Retinal pigment epithelial cell (primary cell): ENCODE measurements at regions not wholly inside any gene's neighbourhood (a gene's known extent, or its start where the extent isn't known, plus 50 kb on each side); places are given as distances from the start of the nearest gene placed in this dataset.
"Not testable (repeated sequence)": the region's sequence is repeated elsewhere in the genome, so short reads cannot be mapped to it uniquely, and the experiment has no call there.

Experiments
- DNase-seq: peaks from one replicate; pipeline ENCODE4 v3.0.0-alpha.2; 2010; ENCODE audit warnings: low read depth
- H3K4me3 ChIP-seq: 2 replicates; pipeline ENCODE4 v1.5.1; 2011; ENCODE audit warnings: mild to moderate bottlenecking, low read length, control low read depth, moderate library complexity
- CTCF ChIP-seq: conservative IDR thresholded peaks from 2 replicates; pipeline ENCODE4 v1.5.1; 2011; ENCODE audit warnings: low read depth, low read length, control low read depth, inconsistent platforms

GRCh38 chr6:48401016-48401415, 290.0 kb upstream of the PTCHD4 start:
- TF ChIP-seq CTCF = no peak
- H3K4me3 ChIP-seq = no peak overlapping the region
- DNase-seq = no peak

DNA sequence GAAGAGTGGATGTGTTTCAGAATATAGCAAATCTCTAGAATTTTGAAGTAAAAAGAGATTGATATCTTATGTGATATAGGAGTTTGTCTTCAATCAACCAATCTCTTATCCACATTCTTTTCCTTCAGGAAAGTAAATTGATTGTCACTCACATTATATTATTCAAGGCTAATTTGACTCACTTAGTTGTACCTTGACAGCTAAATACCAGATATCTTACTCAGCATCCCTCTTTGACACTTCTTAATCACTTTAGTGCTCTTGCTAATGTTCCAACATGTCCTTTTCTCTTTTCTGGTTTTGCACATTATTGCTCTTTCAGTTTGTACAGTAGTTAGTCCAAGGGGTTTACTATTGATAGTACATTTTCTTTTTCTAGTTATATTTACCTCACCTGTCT, 286.9 kb upstream of the PTCHD4 start:
- TF ChIP-seq CTCF = no peak
- no peak for DNase-seq
- no peak overlapping the region for H3K4me3 ChIP-seq

GRCh38 chr6:48389146-48390043, 278.4 kb upstream of the PTCHD4 start:
- DNase-seq = peak; percentile 9
- H3K4me3 ChIP-seq = no peak overlapping the region
- no peak for TF ChIP-seq CTCF

- TF ChIP-seq CTCF = no peak
- DNase-seq = no peak
- H3K4me3 ChIP-seq = no peak overlapping the region
These were observed 277.0 kb upstream of the PTCHD4 start for GRCh38 chr6:48388044-48388443.

GRCh38 chr6:48378884-48379407, 267.9 kb upstream of the PTCHD4 start:
- DNase-seq = no peak

DNA sequence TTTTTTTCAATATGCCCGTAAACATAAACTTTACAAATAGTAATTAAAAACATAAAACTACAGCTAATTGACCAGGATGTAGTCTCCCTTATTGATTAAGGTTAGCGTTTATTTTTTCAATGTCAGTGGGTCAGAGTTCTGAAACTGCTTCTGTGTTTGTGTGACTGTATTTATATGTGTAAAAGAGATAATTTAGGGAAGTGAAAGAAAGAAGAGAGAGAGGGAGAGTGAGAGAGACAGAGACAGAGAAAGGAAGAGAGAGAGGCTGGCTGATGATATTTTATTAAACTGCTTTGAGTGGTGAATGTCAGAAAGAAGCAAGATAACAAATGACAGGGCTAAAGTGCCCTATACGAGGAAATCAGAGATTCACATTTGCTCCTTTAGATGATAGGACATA, 266.1 kb upstream of the PTCHD4 start:
- DNase-seq = no peak
- H3K4me3 ChIP-seq = no peak overlapping the region
- TF ChIP-seq CTCF = no peak

More at GRCh38 chr6:48378884-48379407, 267.9 kb upstream of the PTCHD4 start:
- TF ChIP-seq CTCF = no peak
- no peak overlapping the region for H3K4me3 ChIP-seq

DNA sequence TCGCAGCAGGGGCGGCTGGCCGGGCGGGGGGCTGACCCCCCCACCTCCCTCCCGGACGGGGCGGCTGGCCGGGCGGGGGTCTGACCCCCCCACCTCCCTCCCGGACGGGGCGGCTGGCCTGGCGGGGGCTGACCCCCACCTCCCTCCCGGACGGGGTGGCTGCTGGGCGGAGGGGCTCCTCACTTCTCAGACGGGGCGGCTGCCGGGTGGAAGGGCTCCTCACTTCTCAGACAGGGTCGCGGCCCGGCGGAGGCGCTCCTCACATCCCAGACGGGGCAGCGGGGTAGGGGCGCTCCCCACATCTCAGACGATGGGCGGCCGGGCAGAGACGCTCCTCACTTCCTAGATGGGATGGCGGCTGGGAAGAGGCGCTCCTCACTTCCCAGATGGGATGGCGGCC, 260.2 kb upstream of the PTCHD4 start:
- not testable (repeated sequence) for DNase-seq, H3K4me3 ChIP-seq
